Gastroesophageal sphincter (tissue), 3 donors: ENCODE measurements at regions not wholly inside any gene's neighbourhood (a gene's known extent, or its start where the extent isn't known, plus 50 kb on each side); places are given as distances from the start of the nearest gene placed in this dataset.

Experiments
- POLR2A ChIP-seq, 2 donors: fragments of 450-650 bp; IDR thresholded peaks; one replicate each; pipeline ENCODE4 v1.6.1; 2017; ENCODE audit warnings: antibody characterized with exemption in 2 of 2, mild to moderate bottlenecking in 2 of 2, moderate library complexity in 1 of 2
- TF ChIP-seq, protein P1 (sequence below), 4 experiments: fragments of 200-600 bp in 2 of 4; fragments of 450-650 bp in 2 of 4; sonication (generic) in 1 of 4; IDR thresholded peaks; one replicate each; pipeline ENCODE4 v1.5.1; 2017 to 2019; ENCODE audit warnings: antibody characterized with exemption in 4 of 4, mild to moderate bottlenecking in 2 of 4, moderate library complexity in 2 of 4

DNA sequence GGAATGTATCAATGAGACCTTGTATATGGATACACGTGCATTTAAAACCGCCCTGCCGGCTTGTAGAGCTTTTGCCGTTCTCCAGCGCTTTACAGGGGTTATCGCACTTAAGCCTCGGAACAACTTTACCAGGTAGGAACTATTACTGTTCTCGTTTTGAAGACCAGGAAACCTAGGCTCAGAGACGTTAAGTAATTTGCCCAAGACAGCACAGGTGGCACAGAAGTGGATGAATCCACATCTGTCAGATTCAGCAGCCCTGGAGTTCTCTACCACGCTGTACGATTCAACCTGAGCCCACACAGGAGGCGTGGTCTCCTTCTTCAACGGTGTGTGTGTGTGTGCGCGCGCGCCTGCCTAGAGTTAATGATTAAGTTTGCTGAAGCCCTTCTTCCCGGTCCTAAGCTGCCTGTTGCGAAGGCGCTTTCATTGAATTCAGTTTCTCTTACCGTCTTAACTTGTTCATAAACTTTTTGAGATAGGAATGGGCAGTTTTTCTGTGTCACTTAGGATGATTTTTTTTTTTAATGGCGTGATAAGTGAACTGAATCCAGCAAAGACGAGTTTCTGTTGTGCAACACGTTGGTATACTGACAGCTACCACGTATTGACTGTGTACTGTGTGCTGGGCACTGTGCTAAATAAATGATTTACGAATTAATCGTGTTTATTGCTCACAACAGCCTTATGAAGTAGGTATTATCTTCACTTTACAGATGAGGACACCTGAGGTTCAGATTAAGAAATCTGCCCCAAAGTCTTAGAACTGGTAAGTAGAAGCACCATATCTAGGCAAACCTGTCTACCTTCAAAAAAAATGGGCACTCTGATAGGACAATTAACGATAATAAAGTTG lies 67.4 kb downstream of the KCNRG start:
- TF ChIP-seq, protein P1, sequence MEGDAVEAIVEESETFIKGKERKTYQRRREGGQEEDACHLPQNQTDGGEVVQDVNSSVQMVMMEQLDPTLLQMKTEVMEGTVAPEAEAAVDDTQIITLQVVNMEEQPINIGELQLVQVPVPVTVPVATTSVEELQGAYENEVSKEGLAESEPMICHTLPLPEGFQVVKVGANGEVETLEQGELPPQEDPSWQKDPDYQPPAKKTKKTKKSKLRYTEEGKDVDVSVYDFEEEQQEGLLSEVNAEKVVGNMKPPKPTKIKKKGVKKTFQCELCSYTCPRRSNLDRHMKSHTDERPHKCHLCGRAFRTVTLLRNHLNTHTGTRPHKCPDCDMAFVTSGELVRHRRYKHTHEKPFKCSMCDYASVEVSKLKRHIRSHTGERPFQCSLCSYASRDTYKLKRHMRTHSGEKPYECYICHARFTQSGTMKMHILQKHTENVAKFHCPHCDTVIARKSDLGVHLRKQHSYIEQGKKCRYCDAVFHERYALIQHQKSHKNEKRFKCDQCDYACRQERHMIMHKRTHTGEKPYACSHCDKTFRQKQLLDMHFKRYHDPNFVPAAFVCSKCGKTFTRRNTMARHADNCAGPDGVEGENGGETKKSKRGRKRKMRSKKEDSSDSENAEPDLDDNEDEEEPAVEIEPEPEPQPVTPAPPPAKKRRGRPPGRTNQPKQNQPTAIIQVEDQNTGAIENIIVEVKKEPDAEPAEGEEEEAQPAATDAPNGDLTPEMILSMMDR (IDR thresholded peaks at IDR 0.05) = no peak
- no peak for TF ChIP-seq POLR2A (IDR thresholded peaks at IDR 0.05)
